HG03280 (cell line): ENCODE measurements at regions not wholly inside any gene's neighbourhood (a gene's known extent, or its start where the extent isn't known, plus 50 kb on each side); places are given as distances from the start of the nearest gene placed in this dataset.

Experiments used
- ATAC-seq: cut with Tn5 transposase; IDR thresholded peaks from one replicate; pipeline ENCODE4 v1.9.1; 2021; ENCODE audit warnings: mild to moderate bottlenecking, moderate library complexity; ENCODE audit not compliant: unreplicated experiment

DNA sequence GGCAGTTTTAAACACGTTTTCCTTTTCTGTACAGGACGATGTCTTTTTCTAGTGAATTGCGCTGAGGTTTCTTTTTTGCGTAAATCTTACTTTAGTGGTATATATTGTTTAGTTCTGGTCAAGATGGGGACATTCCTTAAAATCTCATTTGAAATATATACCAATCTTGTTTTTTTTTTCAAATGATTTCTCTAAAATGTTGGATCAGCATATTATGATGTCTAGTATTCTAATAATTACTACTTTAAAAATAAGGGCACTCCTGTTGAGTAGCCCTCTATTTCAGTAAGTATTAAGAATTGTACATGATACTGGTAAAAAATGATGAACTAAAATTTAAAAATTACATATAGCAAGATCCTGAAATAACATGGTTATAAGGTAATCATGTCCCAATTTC is 224.1 kb upstream of the ARHGAP24 start:
- ATAC-seq: no peak

DNA sequence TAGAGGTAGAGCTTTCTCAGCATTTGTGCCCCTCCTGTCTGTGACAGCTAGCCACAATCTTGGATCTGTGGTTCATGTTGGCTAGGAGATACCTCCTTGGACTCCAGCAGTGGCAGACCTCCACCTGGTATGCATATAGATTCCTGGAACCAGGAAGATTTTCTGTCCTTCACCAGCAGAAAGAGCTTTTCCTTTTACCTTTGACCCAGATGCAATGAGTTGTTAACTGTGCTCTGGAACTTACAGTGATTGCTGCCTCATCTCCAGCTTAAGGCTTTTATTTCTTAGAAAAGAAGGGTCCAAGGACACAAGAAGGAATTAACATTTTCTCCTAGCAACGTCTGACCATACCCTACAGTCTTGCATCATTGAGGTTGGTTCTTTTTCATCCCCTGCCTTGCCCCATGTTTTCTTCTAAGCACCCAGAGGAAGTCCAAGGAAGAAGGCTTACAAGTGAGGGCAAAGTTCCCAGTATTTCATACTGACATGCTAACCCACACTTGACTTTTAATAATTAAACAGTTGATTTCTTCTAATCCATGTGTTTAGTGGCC is 217.1 kb upstream of the ARHGAP24 start:
- ATAC-seq: no peak

GRCh38 chr4:85260064-85260463 is 214.9 kb upstream of the ARHGAP24 start:
- ATAC-seq: no peak

DNA sequence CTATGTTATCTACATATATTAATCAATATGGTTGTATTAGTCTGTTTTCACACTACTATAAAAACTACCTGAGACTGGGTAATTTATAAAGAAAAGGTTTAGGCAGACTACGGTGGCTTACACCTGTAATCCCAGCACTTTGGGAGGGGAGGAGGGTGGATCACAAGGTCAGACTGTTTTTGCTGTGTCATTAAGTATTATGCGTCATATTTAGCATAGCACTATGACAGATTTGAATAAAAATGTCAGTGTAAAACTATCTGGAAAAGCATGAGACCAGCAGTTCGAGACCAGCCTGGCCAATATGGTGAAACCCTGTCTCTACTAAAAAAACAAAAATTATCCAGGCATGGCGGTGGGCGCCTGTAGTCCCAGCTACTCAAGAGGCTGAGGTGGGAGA is 209.7 kb upstream of the ARHGAP24 start:
- ATAC-seq: no peak

- ATAC-seq: no peak
Measured at GRCh38 chr4:85268188-85268587, 206.8 kb upstream of the ARHGAP24 start.

DNA sequence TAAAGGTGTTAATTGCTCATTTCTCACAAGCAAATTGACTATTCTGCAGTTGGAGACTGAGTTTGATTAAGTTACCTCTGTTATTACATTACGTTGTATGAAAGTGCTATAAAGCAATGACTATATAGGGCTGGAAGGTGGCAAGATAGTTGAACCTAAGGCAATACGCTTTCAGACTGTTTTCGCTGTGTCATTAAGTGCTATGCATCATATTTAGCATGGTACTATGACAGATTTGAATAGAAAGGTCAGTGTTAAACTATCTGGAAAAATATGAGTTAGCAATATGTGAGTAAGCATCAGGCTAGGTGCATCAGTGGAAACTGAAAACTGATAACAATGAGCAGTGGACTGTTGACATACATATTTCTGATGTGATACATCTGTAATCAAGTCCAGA is 206.0 kb upstream of the ARHGAP24 start:
- no peak for ATAC-seq

DNA sequence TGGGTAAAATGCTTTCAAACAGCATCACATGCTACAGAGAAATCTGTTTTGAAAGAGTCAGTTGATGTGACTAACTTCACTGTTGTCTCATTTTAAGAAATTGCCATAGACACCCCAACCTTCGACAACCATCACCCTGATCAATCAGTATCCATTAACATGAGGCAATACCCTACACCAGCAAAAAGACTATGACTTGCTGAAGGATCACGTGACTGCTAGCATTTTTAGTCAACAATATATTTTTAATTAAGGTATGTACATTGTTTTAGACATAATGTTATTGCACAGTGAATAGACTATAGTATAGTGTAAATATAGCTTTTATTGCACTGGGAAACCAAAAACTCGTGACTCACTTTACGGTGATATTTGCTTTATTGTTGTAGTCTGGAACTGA is 200.0 kb upstream of the ARHGAP24 start:
- no peak for ATAC-seq

- ATAC-seq: no peak
Measured at GRCh38 chr4:85280963-85281362, 194.0 kb upstream of the ARHGAP24 start.

DNA sequence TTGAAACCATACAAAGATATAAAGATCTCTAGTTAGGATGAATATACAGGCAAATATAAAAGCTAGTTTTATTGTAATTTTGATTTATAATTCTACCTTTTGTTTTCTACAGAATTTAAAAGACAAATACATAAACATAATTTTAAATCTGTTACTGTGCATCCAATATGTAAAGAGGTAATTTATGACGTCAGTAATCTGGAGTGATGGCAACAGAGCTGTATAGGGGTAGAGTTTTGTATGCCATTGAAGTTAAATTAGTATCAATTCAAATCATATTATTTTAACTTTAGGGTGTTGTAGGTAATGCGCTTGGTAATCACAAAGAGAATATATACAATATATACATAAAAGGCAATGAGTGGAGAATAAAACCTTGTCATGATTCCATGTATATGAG is 183.7 kb upstream of the ARHGAP24 start:
- no peak for ATAC-seq

GRCh38 chr4:85298037-85298436 is 176.9 kb upstream of the ARHGAP24 start:
- ATAC-seq: no peak

DNA sequence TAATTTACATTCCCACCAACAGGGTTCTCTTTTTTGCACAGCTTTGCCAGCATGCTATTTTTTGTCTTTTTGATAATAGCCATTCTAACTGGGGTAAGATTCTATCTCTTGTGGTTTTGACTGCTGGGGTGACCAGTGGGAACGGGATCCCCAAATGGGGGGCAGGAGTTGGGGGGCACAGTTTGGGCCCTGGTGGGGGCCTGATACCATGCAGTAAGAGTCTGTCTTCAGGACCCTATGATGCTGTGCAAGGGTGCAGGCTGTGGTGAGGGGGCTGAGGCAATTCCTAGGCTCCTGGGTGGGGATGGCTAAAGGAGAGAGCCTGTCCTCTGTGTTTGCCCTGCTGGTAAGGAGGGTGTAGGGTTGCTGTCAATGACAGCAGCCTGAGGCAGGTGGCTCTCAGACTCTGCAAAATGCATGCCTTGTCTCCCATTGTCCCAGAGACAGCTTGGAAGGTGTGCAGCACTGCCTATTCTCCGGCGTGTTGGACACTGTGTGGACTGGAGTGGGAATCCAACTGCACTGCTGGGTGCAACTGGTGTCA is 172.7 kb upstream of the ARHGAP24 start:
- no peak for ATAC-seq

DNA sequence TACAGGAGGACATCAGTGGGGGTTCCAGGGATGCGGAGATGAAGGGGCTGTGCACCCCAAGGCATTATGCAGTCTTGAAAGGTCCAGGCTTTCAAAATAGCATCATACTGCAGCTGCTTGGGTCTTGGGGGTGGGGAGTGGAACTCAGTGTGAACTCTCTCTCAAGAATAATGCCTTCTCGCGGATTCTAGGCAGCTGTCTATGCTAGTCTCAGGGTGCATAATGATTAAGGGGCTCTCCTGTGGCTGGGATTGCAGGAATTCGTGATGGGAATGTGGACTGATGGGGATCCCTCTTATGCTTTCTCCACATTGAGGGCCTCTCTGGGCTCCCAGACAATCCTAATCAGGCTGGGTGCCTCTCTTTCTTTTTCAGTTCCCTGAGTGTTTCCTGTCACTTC is 172.2 kb upstream of the ARHGAP24 start:
- no peak for ATAC-seq

GRCh38 chr4:85318415-85318814 is 156.5 kb upstream of the ARHGAP24 start:
- ATAC-seq: no peak

- ATAC-seq: no peak
Measured at GRCh38 chr4:85358831-85359230, 116.1 kb upstream of the ARHGAP24 start.

- ATAC-seq: no peak
Measured at GRCh38 chr4:85362550-85362949, 112.4 kb upstream of the ARHGAP24 start.

- no peak for ATAC-seq
Measured at GRCh38 chr4:85367815-85368214, 107.1 kb upstream of the ARHGAP24 start.

DNA sequence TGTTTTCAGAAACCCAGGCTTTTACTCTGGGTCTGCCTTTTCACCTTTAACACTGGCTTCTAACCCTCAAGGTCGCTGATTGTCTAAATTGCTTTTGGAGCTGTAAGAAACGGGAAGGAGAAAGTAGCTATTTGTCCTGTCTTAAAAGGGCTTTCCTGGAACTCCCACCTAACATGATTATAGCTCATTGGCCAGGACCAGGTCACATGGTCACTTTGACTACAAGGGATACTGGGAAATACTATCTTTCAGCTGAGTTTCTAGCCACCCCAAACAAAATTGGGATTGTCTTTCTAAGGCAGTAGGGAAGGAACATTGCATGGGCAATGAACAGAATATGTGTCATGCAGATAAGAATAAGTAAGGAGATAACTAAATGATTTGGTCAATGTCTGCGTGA is 106.7 kb upstream of the ARHGAP24 start:
- no peak for ATAC-seq

DNA sequence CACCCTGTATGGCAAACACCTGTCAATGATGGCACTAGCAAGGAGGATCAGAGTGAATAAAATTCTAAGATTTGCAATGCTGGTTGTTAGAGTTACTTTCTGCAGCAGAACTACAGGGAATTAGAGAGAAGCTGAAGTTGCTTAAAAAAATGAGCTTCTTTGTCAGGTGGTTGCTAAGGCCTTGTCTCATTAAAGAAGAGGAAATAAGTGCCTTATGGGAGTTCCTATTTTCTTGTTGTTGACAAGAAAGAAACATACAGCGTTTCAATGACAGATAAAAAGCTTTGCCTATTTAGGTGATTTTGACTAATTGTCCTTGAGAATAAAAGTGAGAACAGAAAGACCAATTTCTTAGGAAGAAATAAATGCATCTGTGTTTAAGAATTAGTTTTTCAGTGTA is 106.0 kb upstream of the ARHGAP24 start:
- ATAC-seq: no peak

DNA sequence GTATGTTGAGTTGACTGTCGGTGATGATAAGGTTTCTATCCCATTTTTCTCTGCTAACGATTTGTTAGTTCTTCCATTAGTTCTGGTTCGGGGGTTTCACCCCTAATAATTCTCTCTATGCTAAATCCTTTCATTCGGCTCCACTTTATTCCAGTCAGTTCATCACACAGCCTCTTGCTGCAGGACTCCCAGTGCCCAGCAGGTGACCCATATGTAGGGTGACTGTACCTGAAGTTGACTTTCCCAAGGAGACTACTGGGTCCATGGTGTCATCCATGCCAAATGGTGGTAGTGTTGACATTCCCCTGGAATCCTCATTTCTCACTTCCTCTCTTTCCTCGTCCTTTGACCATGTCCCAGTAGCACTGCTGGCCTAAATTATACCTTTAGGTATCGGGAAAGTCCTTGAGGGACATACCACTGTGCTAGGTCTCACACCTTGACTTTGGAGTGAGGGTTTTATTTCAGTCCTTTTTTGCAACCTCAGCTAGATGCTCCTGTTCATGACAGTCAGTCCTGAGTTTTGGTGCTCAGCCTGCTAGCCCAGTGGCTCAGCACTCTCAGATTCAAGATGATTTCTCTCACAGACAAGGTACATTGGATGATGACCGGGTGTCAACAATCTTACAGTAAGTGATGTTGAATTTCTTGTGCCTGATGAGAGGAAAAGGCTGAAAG is 105.1 kb upstream of the ARHGAP24 start:
- no peak for ATAC-seq

DNA sequence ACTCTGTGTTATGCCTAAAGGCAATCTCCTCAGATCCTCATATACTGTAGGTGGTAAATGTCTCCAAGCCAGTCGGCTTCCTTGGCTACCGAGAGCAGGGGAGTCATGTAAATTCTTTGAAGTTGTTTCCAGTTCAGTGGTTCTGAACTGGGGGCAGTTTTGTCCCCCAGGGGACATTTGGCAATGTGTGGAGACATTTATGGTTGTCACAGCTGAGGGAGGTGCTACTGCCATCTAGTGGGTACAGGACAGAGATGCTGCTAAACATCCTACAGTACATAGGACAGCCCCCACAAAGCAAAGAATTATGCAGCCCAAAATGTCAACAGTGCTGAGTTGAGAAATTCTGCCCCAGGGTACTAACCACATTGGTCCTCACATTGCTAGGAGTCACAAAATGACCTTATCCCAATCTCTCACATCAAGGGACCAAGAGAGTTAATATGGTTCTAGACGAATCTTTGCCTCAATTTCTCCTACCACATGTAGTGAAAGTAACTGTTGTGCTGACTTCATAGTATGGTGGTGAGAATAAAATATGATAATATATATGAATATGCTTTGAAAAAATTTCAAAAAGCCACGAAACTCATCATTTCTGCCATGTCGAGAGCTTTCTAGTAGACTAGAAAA is 104.4 kb upstream of the ARHGAP24 start:
- ATAC-seq: peak; percentile 91

DNA sequence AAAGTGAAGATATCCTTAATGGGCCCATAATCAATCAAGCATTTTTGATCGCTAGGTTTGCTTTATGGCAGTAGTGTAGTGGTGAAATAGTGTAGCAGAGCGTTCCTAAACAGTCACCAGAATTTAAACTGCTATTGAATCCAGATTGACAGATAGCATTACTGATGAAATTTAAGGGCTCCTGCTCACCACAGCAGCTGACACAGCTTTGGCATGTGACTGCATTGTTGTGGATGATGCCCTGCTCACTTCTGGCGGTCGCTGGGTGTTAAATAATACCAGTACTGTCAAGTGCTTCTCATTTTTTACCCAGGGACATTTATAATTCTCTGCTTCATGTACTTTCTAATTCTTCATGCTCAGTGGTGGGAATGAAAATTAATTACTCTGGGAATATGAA is 102.0 kb upstream of the ARHGAP24 start:
- no peak for ATAC-seq

DNA sequence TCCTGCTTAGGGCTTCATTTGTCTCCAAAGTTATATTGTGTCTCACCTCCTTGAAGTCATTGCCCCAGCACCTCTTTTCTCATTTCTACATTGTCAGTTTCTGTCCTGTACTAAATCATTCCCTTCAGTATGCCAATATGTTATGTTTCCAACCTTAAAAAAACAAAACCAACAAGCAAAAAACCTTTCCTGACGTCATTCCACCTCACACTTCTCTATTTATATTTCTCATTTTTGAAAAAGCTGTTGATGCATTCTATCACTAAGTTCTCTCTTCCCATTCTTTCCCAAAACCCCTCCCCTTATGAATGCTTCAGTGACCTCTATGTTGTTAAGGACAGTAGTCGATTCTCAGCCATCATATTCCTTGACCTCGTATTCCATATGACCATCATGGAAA is 98.7 kb upstream of the ARHGAP24 start:
- no peak for ATAC-seq
